ENCODE measurements at regions not wholly inside any gene's neighbourhood (a gene's known extent, or its start where the extent isn't known, plus 50 kb on each side); places are given as distances from the start of the nearest gene placed in this dataset.

DNA sequence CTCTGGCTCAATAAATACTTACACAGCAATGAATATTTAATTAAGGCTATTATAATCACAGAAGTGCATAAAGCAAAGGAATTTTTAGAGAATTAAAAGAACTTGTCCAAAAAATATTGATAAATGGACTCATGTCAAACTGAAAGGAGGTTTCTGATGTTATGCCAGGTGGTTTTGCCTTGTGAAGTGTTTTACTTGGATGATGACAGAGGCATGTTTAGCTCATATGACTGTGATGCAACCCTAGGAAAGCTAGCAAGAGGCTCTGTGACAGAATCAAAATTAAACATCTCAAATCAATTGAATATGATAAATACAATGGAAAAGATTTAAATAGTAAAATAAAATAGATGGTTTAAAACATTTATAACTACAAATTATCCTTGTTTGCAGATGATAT, 137.3 kb downstream of the TMEM200A start:
- TF ChIP-seq, protein P1, sequence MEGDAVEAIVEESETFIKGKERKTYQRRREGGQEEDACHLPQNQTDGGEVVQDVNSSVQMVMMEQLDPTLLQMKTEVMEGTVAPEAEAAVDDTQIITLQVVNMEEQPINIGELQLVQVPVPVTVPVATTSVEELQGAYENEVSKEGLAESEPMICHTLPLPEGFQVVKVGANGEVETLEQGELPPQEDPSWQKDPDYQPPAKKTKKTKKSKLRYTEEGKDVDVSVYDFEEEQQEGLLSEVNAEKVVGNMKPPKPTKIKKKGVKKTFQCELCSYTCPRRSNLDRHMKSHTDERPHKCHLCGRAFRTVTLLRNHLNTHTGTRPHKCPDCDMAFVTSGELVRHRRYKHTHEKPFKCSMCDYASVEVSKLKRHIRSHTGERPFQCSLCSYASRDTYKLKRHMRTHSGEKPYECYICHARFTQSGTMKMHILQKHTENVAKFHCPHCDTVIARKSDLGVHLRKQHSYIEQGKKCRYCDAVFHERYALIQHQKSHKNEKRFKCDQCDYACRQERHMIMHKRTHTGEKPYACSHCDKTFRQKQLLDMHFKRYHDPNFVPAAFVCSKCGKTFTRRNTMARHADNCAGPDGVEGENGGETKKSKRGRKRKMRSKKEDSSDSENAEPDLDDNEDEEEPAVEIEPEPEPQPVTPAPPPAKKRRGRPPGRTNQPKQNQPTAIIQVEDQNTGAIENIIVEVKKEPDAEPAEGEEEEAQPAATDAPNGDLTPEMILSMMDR (conservative IDR thresholded peaks at IDR 0.05 in 1 of 2, IDR thresholded peaks at IDR 0.05 in 1 of 2; ENCODE audit: extremely low read depth in 1 of 2, insufficient read depth in 1 of 2, low read depth in 1 of 2, low read length in 2 of 2): no peak
- no peak for TF ChIP-seq EZH2 (IDR thresholded peaks at IDR 0.05; ENCODE audit: borderline replicate concordance, low read length)

Data from mammary epithelial cell (primary cell).